HG03095 (cell line): ENCODE measurements at regions not wholly inside any gene's neighbourhood (a gene's known extent, or its start where the extent isn't known, plus 50 kb on each side); places are given as distances from the start of the nearest gene placed in this dataset.
"Not testable (repeated sequence)": the region's sequence is repeated elsewhere in the genome, so short reads cannot be mapped to it uniquely, and the experiment has no call there.

ENCODE experiments used
- ATAC-seq: cut with Tn5 transposase; IDR thresholded peaks from one replicate; pipeline ENCODE4 v1.9.1; 2021; ENCODE audit warnings: moderate library complexity; ENCODE audit not compliant: unreplicated experiment

DNA sequence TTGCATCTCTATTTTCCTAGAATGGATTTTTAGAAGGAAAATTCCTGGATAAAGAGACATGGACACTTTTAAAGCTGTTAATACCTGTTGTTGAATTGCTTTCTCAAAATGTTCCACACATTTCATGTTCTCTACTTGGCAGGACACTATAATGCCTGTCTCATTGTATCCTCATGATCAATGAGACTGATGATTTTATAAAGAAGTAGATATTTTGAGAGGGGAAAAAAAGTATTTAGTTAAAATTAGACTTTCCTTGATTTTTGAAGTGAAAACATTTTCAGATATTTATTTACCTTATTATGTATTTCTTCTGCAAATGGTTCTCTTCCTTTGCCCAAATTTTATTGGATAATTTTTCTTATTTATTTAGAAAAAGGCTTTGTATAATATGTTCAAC is 242.5 kb downstream of the MYCN start:
- ATAC-seq = no peak

DNA sequence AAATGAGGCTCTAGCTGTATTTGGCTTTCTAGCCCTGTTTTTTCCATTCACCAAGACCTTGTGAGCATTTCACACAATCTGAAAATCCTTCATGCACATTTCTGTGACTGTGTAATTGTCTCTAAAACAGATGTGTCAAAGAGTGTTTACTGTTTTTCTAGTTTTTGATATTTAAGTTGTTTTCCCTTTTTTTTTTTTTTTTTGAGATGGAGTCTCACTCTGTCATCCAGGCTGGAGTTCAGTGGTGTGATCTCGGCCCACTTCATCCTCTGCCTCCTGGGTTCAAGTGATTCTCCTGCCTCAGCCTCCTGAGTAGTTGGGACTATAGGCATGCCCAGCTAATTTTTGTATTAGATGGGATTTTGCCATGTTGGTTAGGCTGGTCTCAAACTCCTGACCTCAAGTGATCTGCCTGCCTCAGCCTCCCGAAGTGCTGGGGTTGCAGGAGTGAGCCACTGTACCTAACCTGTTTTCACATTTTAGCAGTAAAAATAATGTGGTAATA is 242.0 kb downstream of the MYCN start:
- not testable (repeated sequence) for ATAC-seq

- ATAC-seq = no peak
These were observed 241.4 kb downstream of the MYCN start for GRCh38 chr2:16181741-16182090.

GRCh38 chr2:16181062-16181740 is 240.9 kb downstream of the MYCN start:
- ATAC-seq = no peak

- no peak for ATAC-seq
These were observed 240.3 kb downstream of the MYCN start for GRCh38 chr2:16180631-16181030.

- no peak for ATAC-seq
These were observed 239.5 kb downstream of the MYCN start for GRCh38 chr2:16179701-16180416.

GRCh38 chr2:16178551-16179130 is 238.3 kb downstream of the MYCN start:
- ATAC-seq = no peak

DNA sequence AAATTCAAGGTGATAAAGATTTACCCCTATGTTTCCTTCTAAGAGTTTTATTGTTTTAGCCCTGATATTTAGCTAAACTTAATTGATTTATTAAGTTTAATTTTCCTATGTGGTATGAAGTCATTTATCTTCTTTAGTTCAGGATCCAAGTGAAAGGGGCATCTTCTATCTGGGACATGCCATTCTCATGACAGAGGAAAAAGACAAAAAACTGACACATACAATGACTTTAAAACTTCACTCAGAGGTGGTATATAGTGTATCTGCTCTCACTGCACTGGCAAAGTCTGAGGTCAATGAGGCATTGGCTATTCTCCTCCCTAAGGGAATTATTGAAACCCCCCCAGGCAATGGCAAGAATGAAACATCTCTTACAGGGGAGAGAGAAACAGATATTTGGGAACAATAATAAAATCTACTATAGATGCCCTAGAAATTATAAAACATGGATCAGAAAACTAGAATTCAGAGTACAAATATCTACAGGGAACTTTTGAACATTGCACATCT is 237.4 kb downstream of the MYCN start:
- ATAC-seq = no peak

GRCh38 chr2:16176971-16177480 is 236.7 kb downstream of the MYCN start:
- ATAC-seq = no peak

DNA sequence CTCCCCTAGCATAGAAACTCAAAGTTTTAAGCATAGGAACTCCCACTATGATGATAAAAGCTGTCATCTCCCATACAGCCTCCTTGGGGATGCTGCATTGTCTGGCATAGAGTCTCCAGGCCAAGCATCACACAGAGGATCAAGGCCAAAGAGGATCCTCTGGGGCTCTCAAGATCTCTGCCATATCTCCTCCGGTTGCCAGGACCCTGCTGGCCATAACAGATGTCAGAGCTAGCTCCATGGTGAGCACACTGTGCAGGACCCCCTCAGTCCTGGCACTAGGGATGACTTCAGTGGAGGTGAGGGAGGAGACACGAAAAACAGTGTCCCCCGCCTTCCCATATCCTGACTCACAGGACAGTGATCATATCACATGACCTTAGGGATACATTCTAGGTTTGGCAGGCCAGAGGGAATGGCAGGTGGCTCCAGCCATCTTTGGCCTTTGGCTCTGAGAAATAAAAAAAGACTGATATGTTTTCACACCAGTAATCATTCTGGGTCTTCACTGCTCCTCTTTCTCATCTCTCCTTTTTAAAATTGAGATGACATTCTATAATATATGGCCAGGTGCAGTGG is 235.0 kb downstream of the MYCN start:
- ATAC-seq = no peak

- no peak for ATAC-seq
These were observed 234.3 kb downstream of the MYCN start for GRCh38 chr2:16174693-16175045.

GRCh38 chr2:16173893-16174692 is 233.7 kb downstream of the MYCN start:
- ATAC-seq = no peak

DNA sequence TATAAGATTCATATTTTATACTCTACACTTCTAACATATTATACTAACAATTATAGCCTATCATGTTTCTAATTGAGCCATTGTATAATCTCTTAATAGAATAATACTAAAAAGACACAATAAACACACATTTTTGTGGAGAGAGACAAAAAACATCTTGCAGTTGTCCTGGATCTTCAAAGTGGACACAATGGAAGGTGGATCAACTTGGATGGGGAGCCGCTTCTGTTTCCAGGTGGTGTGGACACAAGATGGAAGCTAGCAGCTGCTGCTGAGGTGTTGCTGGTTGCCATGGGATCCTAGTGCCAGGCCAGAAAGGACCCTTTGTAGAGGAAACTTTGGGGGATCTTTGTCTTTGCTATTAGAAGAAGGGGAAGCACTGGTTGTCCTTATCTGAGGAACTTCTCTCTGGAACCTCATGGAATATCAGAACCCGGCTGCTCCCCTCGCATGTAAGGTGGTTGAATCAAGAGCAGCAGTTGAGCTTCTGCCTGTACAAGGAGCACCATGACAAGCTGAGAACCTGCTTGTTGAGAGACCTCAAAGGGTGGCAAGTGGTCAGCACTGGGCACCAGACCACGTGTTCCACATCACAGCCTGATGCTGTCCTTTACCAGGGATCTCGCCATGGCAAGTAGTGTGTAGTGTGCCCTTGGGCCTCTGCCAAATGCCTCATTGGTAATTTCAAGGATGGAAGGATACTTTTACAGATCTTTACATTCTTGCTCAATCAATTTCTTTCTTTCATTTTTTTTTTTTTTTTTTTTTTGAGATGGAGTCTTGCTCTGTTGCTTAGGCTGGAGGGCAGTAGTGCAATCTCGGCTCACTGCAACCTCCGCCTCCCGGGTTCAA is 232.2 kb downstream of the MYCN start:
- no peak for ATAC-seq

GRCh38 chr2:16171425-16171920 is 231.1 kb downstream of the MYCN start:
- no peak for ATAC-seq

DNA sequence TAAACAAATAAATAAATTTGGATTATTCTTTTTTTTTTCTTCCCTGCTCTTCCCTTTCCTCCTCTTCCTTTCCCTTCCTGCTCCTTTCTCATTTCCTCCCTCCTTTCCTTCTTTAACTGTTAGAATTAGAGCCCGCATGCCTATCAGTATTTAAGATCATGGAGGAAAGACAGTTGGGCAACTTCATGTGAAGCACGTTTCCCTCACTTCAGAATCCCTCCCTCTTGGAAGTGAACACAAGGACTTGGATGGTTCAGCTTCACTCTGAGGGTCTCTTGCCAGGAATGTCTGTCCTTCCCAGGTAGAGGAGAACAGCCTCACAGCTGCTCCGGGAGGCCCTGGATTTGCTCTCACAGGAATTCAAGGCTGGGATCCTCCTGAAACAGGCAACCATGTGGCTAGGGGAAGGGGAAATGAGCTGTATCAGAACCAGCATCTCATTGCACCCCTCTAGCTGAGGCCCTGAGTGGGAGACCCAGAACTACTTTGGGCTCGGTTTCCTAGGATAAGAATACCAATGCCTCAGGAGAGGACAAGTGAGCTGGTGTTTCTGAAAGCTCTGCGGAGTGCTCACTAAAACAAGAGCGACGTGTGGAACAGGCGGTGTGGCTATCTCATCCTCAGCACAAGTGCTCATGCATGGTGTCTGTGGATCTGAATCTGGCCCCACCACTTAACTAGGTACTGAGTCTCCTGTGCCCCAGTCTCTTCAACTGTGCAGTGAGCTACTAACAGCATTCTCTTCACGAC is 230.5 kb downstream of the MYCN start:
- ATAC-seq = no peak

GRCh38 chr2:16169381-16169960 is 229.1 kb downstream of the MYCN start:
- no peak for ATAC-seq

GRCh38 chr2:16168506-16169264 is 228.3 kb downstream of the MYCN start:
- ATAC-seq = no peak
